ENCODE measurements at regions not wholly inside any gene's neighbourhood (a gene's known extent, or its start where the extent isn't known, plus 50 kb on each side); places are given as distances from the start of the nearest gene placed in this dataset.

DNA sequence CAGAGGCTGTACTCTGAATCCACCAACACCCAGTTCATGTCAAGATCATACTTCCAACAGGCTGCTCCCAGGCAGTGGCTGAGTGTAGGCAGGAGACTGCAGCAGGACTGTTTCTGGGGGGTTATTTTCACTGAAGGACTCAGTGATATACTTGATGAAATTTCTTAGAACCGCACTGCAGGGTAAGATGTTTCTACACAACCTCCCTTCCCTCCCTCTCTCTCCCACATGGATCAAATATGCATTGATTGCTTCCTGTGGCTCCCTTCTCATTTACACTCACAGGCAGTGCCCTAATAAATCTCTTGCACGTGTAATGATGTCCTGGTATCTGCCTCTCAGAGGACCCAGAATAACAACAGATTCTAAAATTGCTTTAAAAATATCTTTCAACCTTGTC, 251.3 kb upstream of the CCDC179 start:
- in situ Hi-C loops (cut with MboI; ENCODE audit: low sequenced_read_pairs in 4 of 4) = no loop called here
- intact Hi-C loops (cut with DNase I; ENCODE audit: low total_unique reads) = no loop called here
- Histone ChIP-seq H3K36me3 (no peaks in the 10 kb centered on the region), H3K4me3 (no peak overlapping the region), H3K4me1 (no peaks in the 10 kb centered on the region), H3K27me3 (no peaks in the 10 kb centered on the region), H3K9me3 (no peaks in the 10 kb centered on the region), H3K27ac (no peak overlapping the region)
- ATAC-seq (no peak), DNase-seq (no peak)
- TF ChIP-seq CTCF (IDR thresholded peaks at IDR 0.05 in 4 of 5, conservative IDR thresholded peaks at IDR 0.05 in 1 of 5) = no peak
- no peak for TF ChIP-seq POLR2A (IDR thresholded peaks at IDR 0.05)

GRCh38 chr11:23112390-23112789, 252.1 kb upstream of the CCDC179 start:
- ATAC-seq (no peak), DNase-seq (no peak)
- intact Hi-C loops (cut with DNase I; ENCODE audit: low total_unique reads) = no loop called here
- Histone ChIP-seq H3K27ac (no peak overlapping the region), H3K4me3 (no peak overlapping the region), H3K27me3 (no peaks in the 10 kb centered on the region), H3K36me3 (no peaks in the 10 kb centered on the region), H3K9me3 (no peaks in the 10 kb centered on the region), H3K4me1 (no peaks in the 10 kb centered on the region)
- no peak for TF ChIP-seq CTCF (IDR thresholded peaks at IDR 0.05 in 4 of 5, conservative IDR thresholded peaks at IDR 0.05 in 1 of 5)
- TF ChIP-seq POLR2A (IDR thresholded peaks at IDR 0.05) = no peak
- in situ Hi-C loops (cut with MboI; ENCODE audit: low sequenced_read_pairs in 4 of 4) = no loop called here

DNA sequence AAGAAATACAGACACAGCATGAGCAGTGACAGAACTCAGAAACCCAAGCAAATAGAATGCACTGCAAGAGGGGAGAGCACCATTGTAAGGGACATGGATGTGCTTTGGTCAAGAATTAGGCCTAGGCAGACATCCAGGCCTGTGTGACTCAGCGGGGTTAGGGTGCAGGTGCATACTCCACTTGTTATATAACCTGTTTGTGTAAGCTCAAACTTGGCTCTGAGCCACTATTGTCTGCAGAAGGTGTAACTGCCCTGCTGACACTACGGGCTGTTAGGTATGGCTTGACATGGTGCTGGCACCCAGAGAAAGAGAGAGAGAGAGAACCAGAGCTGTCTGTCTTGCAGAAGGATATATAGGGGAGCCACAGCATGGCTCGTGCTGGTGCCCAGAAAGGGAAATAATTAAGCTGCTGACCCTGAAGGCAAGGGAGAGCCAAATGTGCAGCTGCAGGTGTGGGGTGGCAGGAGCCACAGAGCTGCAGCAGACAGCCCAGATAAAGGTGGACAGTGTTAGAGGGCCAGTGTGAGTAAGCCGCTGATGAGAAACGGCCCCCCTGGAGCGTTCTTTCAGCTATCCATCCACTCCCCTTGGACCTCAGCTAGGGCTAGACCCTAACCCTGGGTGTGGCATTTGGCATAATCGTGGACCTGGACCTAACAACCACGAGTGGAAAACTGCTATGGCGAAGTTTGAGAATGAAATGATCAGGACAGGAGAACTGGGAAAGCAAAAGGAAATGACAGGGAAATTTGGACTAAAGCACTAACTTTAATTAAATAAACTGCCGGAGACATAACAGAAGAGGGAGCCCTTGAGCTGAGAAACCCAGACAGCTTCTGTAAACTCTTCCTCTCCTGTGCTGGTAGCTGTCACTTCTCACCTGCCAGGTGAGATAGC, 253.0 kb upstream of the CCDC179 start:
- H3K4me1 ChIP-seq = no peaks in the 10 kb centered on the region
- DNase-seq (no peak), ATAC-seq (no peak)
- no peak overlapping the region for H3K4me3 ChIP-seq
- TF ChIP-seq CTCF (IDR thresholded peaks at IDR 0.05 in 4 of 5, conservative IDR thresholded peaks at IDR 0.05 in 1 of 5) = no peak
- TF ChIP-seq POLR2A (IDR thresholded peaks at IDR 0.05) = no peak
- H3K36me3 ChIP-seq = no peaks in the 10 kb centered on the region
- in situ Hi-C loops (cut with MboI; ENCODE audit: low sequenced_read_pairs in 4 of 4) (no loop called here), intact Hi-C loops (cut with DNase I; ENCODE audit: low total_unique reads) (no loop called here)
- no peak overlapping the region for H3K27ac ChIP-seq
- no peaks in the 10 kb centered on the region for H3K9me3 ChIP-seq
- no peaks in the 10 kb centered on the region for H3K27me3 ChIP-seq

- DNase-seq (no peak), ATAC-seq (no peak)
- no peak for TF ChIP-seq CTCF (IDR thresholded peaks at IDR 0.05 in 4 of 5, conservative IDR thresholded peaks at IDR 0.05 in 1 of 5)
- TF ChIP-seq POLR2A (IDR thresholded peaks at IDR 0.05) = no peak
- Histone ChIP-seq H3K27me3 (no peaks in the 10 kb centered on the region), H3K4me3 (no peak overlapping the region), H3K27ac (no peak overlapping the region), H3K36me3 (no peaks in the 10 kb centered on the region), H3K9me3 (no peaks in the 10 kb centered on the region), H3K4me1 (no peaks in the 10 kb centered on the region)
- in situ Hi-C loops (cut with MboI; ENCODE audit: low sequenced_read_pairs in 4 of 4) = no loop called here
- intact Hi-C loops (cut with DNase I; ENCODE audit: low total_unique reads) = no loop called here
Observed at GRCh38 chr11:23113887-23114216, 253.6 kb upstream of the CCDC179 start.

DNA sequence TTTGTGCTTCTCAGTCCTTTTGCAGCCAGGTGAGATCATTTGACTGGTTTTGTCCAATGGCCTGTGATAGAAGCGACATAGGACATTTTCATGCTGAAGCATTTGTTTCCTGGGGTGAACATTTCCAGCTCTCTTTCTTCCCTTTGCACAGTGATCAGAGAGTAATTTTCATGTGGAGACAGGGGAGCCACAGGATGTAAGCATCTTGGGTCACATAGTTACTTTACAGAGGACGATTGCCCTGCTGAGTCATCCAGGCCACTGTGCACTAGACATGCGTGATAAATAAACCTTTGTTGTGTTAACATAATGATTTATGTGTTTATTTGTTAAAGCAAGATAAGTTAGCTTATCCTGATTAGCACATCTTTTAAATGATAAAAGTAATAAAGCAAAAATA, 263.5 kb upstream of the CCDC179 start:
- in situ Hi-C loops (cut with MboI; ENCODE audit: low sequenced_read_pairs in 4 of 4) = no loop called here
- ATAC-seq (no peak), DNase-seq (no peak)
- Histone ChIP-seq H3K27me3 (no peaks in the 10 kb centered on the region), H3K4me1 (no peaks in the 10 kb centered on the region), H3K4me3 (no peak overlapping the region), H3K36me3 (no peaks in the 10 kb centered on the region), H3K27ac (no peak overlapping the region), H3K9me3 (no peaks in the 10 kb centered on the region)
- intact Hi-C loops (cut with DNase I; ENCODE audit: low total_unique reads) = no loop called here
- TF ChIP-seq POLR2A (IDR thresholded peaks at IDR 0.05) (no peak), CTCF (IDR thresholded peaks at IDR 0.05 in 4 of 5, conservative IDR thresholded peaks at IDR 0.05 in 1 of 5) (no peak)
